IMR-90 (cell line): ENCODE measurements at regions not wholly inside any gene's neighbourhood (a gene's known extent, or its start where the extent isn't known, plus 50 kb on each side); places are given as distances from the start of the nearest gene placed in this dataset.

Experiments used
- ATAC-seq: fragments of 200-7000 bp; cut with Tn5 transposase; 2 replicates; pipeline ENCODE4 v1.9.1; 2020; ENCODE audit warnings: low read depth, mild to moderate bottlenecking, moderate library complexity
- BruUV-seq: library from RNA; stranded (reverse); fragments of 400-500 nt; replicated peaks from 2 replicates; lab custom pipeline; 2021; lab: Mats Ljungman, UMichigan
- CTCF ChIA-PET: fragments of 300-600 bp; formaldehyde crosslinking; extraction: SDS; loops from one replicate; lab custom pipeline; 2021; ENCODE audit warnings: antibody characterized with exemption; lab: Yijun Ruan, JAX
- POLR2A ChIA-PET: fragments of 300-600 bp; sonication (Branson Sonifier 250); formaldehyde crosslinking; loops from one replicate; lab custom pipeline; 2022; ENCODE audit warnings: antibody characterized with exemption; ENCODE audit not compliant: unreplicated experiment; lab: Charles Lee
- DNase-seq: peaks from one replicate; pipeline ENCODE4 v3.0.0; 2013
- H2AFZ ChIP-seq: replicated peaks from 2 replicates; pipeline ENCODE3; 2013; ENCODE audit warnings: low read length, mild to moderate bottlenecking; ENCODE audit not compliant: poor library complexity
- H2AK5ac ChIP-seq: 2 replicates; pipeline ENCODE4 v1.6.1; 2013; ENCODE audit warnings: low read depth, low read length, inconsistent platforms
- H2AK9ac ChIP-seq: replicated peaks from 2 replicates; pipeline ENCODE3; 2013; ENCODE audit warnings: mild to moderate bottlenecking, low read depth, low read length, moderate library complexity; ENCODE audit not compliant: poor library complexity
- H2BK120ac ChIP-seq: 2 replicates; pipeline ENCODE4 v1.6.1; 2013; ENCODE audit warnings: low read depth, low read length, inconsistent platforms
- H2BK15ac ChIP-seq: 3 replicates; pipeline ENCODE4 v1.6.1; 2013; ENCODE audit warnings: low read depth, low read length, inconsistent platforms
- H2BK20ac ChIP-seq: 2 replicates; pipeline ENCODE4 v1.6.1; 2013; ENCODE audit warnings: low read depth, mild to moderate bottlenecking, inconsistent platforms, low read length, moderate library complexity
- H2BK5ac ChIP-seq: 2 replicates; pipeline ENCODE4 v1.6.1; 2013; ENCODE audit warnings: mild to moderate bottlenecking, low read depth, low read length, inconsistent platforms; ENCODE audit not compliant: poor library complexity, severe bottlenecking
- H3K14ac ChIP-seq: replicated peaks from 2 replicates; pipeline ENCODE4 v1.6.1; 2013; ENCODE audit warnings: low read depth, low read length, inconsistent platforms
- H3K18ac ChIP-seq: 2 replicates; pipeline ENCODE4 v1.6.1; 2013; ENCODE audit warnings: low read depth, low read length, control low read depth
- H3K23ac ChIP-seq: 2 replicates; pipeline ENCODE4 v1.6.1; 2013; ENCODE audit warnings: low read depth, low read length, inconsistent platforms
- H3K27ac ChIP-seq: 2 replicates; pipeline ENCODE4 v1.5.1; 2013; ENCODE audit warnings: mild to moderate bottlenecking, control low read depth, low read length; ENCODE audit not compliant: insufficient read depth
- H3K27me3 ChIP-seq: 2 replicates; pipeline ENCODE4 v1.6.1; 2013; ENCODE audit warnings: low read length; ENCODE audit not compliant: control insufficient read depth, insufficient read depth
- H3K36me3 ChIP-seq: 2 replicates; pipeline ENCODE4 v1.6.1; 2013; ENCODE audit warnings: low read length, mixed read lengths; ENCODE audit not compliant: control insufficient read depth, insufficient read depth
- H3K4ac ChIP-seq: 2 replicates; pipeline ENCODE4 v1.6.1; 2013; ENCODE audit warnings: low read depth, low read length, inconsistent platforms
- H3K4me1 ChIP-seq: 2 replicates; pipeline ENCODE4 v1.6.1; 2013; ENCODE audit warnings: low read length, mixed read lengths; ENCODE audit not compliant: control insufficient read depth, insufficient read depth
- H3K4me2 ChIP-seq: 2 replicates; pipeline ENCODE4 v1.6.1; 2013; ENCODE audit warnings: low read depth, mild to moderate bottlenecking, control low read depth, low read length, moderate library complexity
- H3K4me3 ChIP-seq: 2 replicates; pipeline ENCODE4 v1.5.1; 2013; ENCODE audit warnings: low read depth, mild to moderate bottlenecking, control low read depth, low read length, moderate library complexity; ENCODE audit not compliant: insufficient read depth
- H3K56ac ChIP-seq: 2 replicates; pipeline ENCODE4 v1.6.1; 2013; ENCODE audit warnings: low read length, inconsistent platforms; ENCODE audit not compliant: insufficient read depth; ENCODE audit errors: extremely low read depth
- H3K79me1 ChIP-seq, 2 experiments: 2 replicates each; pipeline ENCODE4 v1.6.1; 2013; ENCODE audit warnings: low read length in 2 of 2, inconsistent platforms in 1 of 2, low read depth in 1 of 2
- H3K9ac ChIP-seq: 2 replicates; pipeline ENCODE4 v1.6.1; 2013; ENCODE audit warnings: low read depth, low read length, control low read depth
- H3K9me1 ChIP-seq: 2 replicates; pipeline ENCODE4 v1.6.1; 2013; ENCODE audit warnings: low read length, inconsistent platforms; ENCODE audit not compliant: insufficient read depth
- H3K9me3 ChIP-seq: 2 replicates; pipeline ENCODE4 v1.6.1; 2013; ENCODE audit warnings: low read length; ENCODE audit not compliant: control insufficient read depth, insufficient read depth
- H4K20me1 ChIP-seq: 2 replicates; pipeline ENCODE4 v1.6.1; 2013; ENCODE audit warnings: low read length, inconsistent platforms; ENCODE audit not compliant: insufficient read depth
- H4K5ac ChIP-seq: 2 replicates; pipeline ENCODE4 v1.6.1; 2013; ENCODE audit warnings: mild to moderate bottlenecking, low read depth, low read length, control low read depth
- H4K8ac ChIP-seq, 2 experiments: 2 replicates each; pipeline ENCODE4 v1.6.1; 2013; ENCODE audit warnings: low read depth in 2 of 2, low read length in 2 of 2, control low read depth in 1 of 2, inconsistent platforms in 1 of 2
- H4K91ac ChIP-seq: 2 replicates; pipeline ENCODE4 v1.6.1; 2013; ENCODE audit warnings: low read depth, low read length, inconsistent platforms; ENCODE audit not compliant: insufficient read depth
- BHLHE40 ChIP-seq: fragments of 150-350 bp; IDR thresholded peaks from 2 replicates; pipeline ENCODE4 v1.6.1; 2016; ENCODE audit warnings: mild to moderate bottlenecking, low read depth, low read length
- CEBPB ChIP-seq: IDR thresholded peaks from 2 replicates; pipeline ENCODE4 v1.6.1; 2012; ENCODE audit warnings: low read depth, low read length, improper control_type of control experiment
- MAFK ChIP-seq: IDR thresholded peaks from 2 replicates; pipeline ENCODE4 v1.6.1; 2012; ENCODE audit warnings: low read depth, low read length, improper control_type of control experiment
- MAZ ChIP-seq: IDR thresholded peaks from 2 replicates; pipeline ENCODE4 v1.6.1; 2012; ENCODE audit warnings: low read depth, mild to moderate bottlenecking, low read length, improper control_type of control experiment, moderate library complexity, borderline replicate concordance
- MXI1 ChIP-seq: IDR thresholded peaks from 2 replicates; pipeline ENCODE4 v1.6.1; 2012; ENCODE audit warnings: low read depth, mild to moderate bottlenecking, low read length, moderate library complexity, borderline replicate concordance
- SMC3 ChIP-seq: fragments of 150-350 bp; IDR thresholded peaks from 2 replicates; pipeline ENCODE4 v1.6.1; 2016; ENCODE audit warnings: low read depth, mild to moderate bottlenecking, antibody characterized with exemption, low read length, moderate library complexity
- WGBS, 2 experiments: methylation state at CpG; one replicate each; pipeline versions ENCODE4 v1.1.5 to v1.1.7; 2013; ENCODE audit warnings: missing lambda C conversion rate in 2 of 2; ENCODE audit not compliant: insufficient read length in 1 of 2; ENCODE audit errors: extremely low coverage in 2 of 2; 5-methylcytosine and 5-hydroxymethylcytosine counted together
- dilution Hi-C: fragments of 300-500 bp; cut with HindIII; formaldehyde crosslinking; loops from one replicate; pipeline ENCODE4 v1.14.3; 2018; ENCODE audit warnings: low sequenced_read_pairs; ENCODE audit not compliant: unreplicated experiment
- in situ Hi-C: fragments of 300-500 bp; cut with MboI; formaldehyde crosslinking; loops from 3 replicates; pipeline ENCODE4 v1.14.3; 2019; ENCODE audit warnings: low sequenced_read_pairs, inconsistent platforms, mixed read lengths
- intact Hi-C: fragments of 100-400 bp; cut with micrococcal nuclease; formaldehyde crosslinking; loops from 2 replicates; pipeline ENCODE4 v1.10.0; 2022
- TF ChIP-seq, protein P1 (sequence below): fragments of 150-350 bp; IDR thresholded peaks from 2 replicates; pipeline ENCODE4 v1.6.1; 2016; ENCODE audit warnings: low read depth, mild to moderate bottlenecking, low read length, moderate library complexity, borderline replicate concordance

GRCh38 chr6:82567621-82568020 is 204.0 kb downstream of the TPBG start:
- Histone ChIP-seq H3K4me2 (no peak overlapping the region), H4K91ac (no peak overlapping the region), H3K27ac (no peak overlapping the region), H2BK20ac (no peak overlapping the region), H3K9ac (no peak overlapping the region), H3K4me1 (no peaks in the 10 kb centered on the region), H3K9me1 (no peaks in the 10 kb centered on the region; the same call in 1 of the 2 replicates), H3K23ac (no peak overlapping the region), H3K14ac (no peak overlapping the region), H2BK5ac (no peak overlapping the region), H3K9me3 (no peaks in the 10 kb centered on the region), H3K56ac (no peak overlapping the region), H3K79me1 (no peaks in the 10 kb centered on the region), H4K5ac (no peak overlapping the region), H4K8ac (no peak overlapping the region), H3K18ac (no peak overlapping the region), H2AFZ (no peak overlapping the region), H3K27me3 (peaks cover 8% of the 10 kb centered on the region), H3K4ac (no peak overlapping the region), H4K20me1 (no peaks in the 10 kb centered on the region), H3K4me3 (no peak overlapping the region), H2BK15ac (no peak overlapping the region), H2AK5ac (no peak overlapping the region), H3K36me3 (no peaks in the 10 kb centered on the region), H2BK120ac (no peak overlapping the region), H2AK9ac (no peak overlapping the region)
- DNase-seq (no peak), ATAC-seq (no peak)
- in situ Hi-C loops (no loop called here), dilution Hi-C loops (no loop called here), intact Hi-C loops (no loop called here)
- WGBS, 2 experiments, result no CpG with 5 or more reads among the region's 1 CpG
- POLR2A ChIA-PET, result no interaction called here
- CTCF ChIA-PET, result no interaction called here
- TF ChIP-seq MAFK (no peak), BHLHE40 (no peak), MXI1 (no peak), SMC3 (no peak), MAZ (no peak), CEBPB (no peak)
- TF ChIP-seq, protein P1, sequence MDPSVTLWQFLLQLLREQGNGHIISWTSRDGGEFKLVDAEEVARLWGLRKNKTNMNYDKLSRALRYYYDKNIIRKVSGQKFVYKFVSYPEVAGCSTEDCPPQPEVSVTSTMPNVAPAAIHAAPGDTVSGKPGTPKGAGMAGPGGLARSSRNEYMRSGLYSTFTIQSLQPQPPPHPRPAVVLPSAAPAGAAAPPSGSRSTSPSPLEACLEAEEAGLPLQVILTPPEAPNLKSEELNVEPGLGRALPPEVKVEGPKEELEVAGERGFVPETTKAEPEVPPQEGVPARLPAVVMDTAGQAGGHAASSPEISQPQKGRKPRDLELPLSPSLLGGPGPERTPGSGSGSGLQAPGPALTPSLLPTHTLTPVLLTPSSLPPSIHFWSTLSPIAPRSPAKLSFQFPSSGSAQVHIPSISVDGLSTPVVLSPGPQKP, result no peak
- no TSS peak for BruUV-seq
